ENCODE measurements at regions not wholly inside any gene's neighbourhood (a gene's known extent, or its start where the extent isn't known, plus 50 kb on each side); places are given as distances from the start of the nearest gene placed in this dataset.

DNA sequence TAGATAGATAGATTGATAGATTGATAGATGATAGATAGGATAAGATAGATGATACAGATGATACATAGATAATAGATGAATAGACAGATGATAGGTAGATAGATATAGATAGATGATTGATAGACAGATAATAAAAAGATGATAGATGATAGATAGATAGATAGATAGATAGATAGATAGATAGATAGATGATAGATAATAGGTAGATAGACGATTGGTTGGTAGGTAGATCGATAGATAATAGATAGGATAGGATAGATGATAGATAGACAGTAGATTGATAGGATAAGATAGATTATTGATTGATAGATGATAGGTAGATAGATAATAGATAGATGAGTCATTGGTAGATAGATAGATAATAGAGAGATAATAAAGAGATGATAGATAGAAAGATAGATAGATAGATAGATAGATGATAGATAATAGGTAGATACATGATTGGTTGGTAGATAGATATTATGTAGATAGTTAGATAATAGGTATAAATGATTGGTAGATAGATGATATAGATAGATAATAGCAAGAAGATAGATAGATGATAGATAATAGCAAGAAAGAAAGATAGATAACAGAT, 109.4 kb upstream of the C16orf82 start:
- H3K27me3 ChIP-seq (replicated peaks; ENCODE audit: insufficient read depth, low read depth, low read length, poor library complexity): peaks cover 4% of the 10 kb centered on the region
- POLR2A ChIA-PET (ENCODE audit: low non-redundant PET): no interaction called here
- no peak for DNase-seq (ENCODE audit: low spot score)
- no TSS peak for BruUV-seq (replicated peaks)
- intact Hi-C loops (cut with micrococcal nuclease; ENCODE audit: unreplicated experiment): no loop called here
- H3K4me1 ChIP-seq (ENCODE audit: insufficient read depth, low read length, poor library complexity, severe bottlenecking): no peaks in the 10 kb centered on the region
- CTCF ChIA-PET: no interaction called here
- TF ChIP-seq, protein P1, sequence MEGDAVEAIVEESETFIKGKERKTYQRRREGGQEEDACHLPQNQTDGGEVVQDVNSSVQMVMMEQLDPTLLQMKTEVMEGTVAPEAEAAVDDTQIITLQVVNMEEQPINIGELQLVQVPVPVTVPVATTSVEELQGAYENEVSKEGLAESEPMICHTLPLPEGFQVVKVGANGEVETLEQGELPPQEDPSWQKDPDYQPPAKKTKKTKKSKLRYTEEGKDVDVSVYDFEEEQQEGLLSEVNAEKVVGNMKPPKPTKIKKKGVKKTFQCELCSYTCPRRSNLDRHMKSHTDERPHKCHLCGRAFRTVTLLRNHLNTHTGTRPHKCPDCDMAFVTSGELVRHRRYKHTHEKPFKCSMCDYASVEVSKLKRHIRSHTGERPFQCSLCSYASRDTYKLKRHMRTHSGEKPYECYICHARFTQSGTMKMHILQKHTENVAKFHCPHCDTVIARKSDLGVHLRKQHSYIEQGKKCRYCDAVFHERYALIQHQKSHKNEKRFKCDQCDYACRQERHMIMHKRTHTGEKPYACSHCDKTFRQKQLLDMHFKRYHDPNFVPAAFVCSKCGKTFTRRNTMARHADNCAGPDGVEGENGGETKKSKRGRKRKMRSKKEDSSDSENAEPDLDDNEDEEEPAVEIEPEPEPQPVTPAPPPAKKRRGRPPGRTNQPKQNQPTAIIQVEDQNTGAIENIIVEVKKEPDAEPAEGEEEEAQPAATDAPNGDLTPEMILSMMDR (conservative IDR thresholded peaks at IDR 0.05; ENCODE audit: low read depth, low read length): no peak
- TF ChIP-seq EZH2 (IDR thresholded peaks at IDR 0.05; ENCODE audit: borderline replicate concordance, low read depth, low read length, poor library complexity, severe bottlenecking): no peak
- no peak overlapping the region for H3K27ac ChIP-seq (ENCODE audit: low read depth, low read length, poor library complexity, severe bottlenecking)
- no peaks in the 10 kb centered on the region for H3K9me3 ChIP-seq (ENCODE audit: low read depth, low read length, poor library complexity, severe bottlenecking)
- no peaks in the 10 kb centered on the region for H3K36me3 ChIP-seq (ENCODE audit: insufficient read depth, low read length, poor library complexity, severe bottlenecking)
- no peak overlapping the region for H3K4me3 ChIP-seq (ENCODE audit: low read depth, low read length, poor library complexity, severe bottlenecking)

DNA sequence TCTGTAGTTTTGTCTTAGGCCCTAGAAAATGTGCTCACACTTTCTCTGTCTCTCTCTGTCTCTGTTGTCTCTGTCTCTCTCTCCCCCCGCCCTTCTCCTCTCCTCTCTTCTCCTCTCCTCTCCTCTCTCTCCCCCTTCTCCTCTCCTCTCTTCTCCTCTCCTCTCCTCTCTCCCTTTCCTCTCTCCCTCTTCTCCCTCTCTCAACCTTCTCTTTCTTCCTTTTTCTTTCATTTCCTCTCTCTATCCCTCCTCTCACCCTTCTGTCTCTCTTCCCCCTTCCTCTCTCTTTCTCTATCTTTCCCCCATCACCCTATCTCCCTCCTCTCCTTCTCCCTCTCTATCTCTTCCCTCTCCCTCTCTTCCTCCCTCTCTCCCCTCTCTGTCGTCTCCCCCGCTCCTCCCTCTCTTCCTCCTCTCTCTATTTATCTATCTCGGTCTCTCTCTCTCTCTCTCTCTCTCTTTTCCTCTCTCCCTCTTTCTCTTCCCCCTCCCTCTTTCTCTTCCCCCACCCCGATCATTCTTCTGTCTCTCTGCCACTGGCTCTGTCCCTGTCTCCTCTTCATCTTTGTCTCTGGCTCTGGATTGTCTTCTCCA, 107.2 kb upstream of the C16orf82 start:
- peaks cover 7% of the 10 kb centered on the region for H3K27me3 ChIP-seq (replicated peaks; ENCODE audit: insufficient read depth, low read depth, low read length, poor library complexity)
- no peaks in the 10 kb centered on the region for H3K9me3 ChIP-seq (ENCODE audit: low read depth, low read length, poor library complexity, severe bottlenecking)
- no peaks in the 10 kb centered on the region for H3K4me1 ChIP-seq (ENCODE audit: insufficient read depth, low read length, poor library complexity, severe bottlenecking)
- POLR2A ChIA-PET (ENCODE audit: low non-redundant PET): no interaction called here
- CTCF ChIA-PET: no interaction called here
- intact Hi-C loops (cut with micrococcal nuclease; ENCODE audit: unreplicated experiment): no loop called here
- no peaks in the 10 kb centered on the region for H3K36me3 ChIP-seq (ENCODE audit: insufficient read depth, low read length, poor library complexity, severe bottlenecking)
- TF ChIP-seq, protein P1 (conservative IDR thresholded peaks at IDR 0.05; ENCODE audit: low read depth, low read length): no peak
- TF ChIP-seq EZH2 (IDR thresholded peaks at IDR 0.05; ENCODE audit: borderline replicate concordance, low read depth, low read length, poor library complexity, severe bottlenecking): no peak
- BruUV-seq (replicated peaks): no TSS peak
- H3K4me3 ChIP-seq (ENCODE audit: low read depth, low read length, poor library complexity, severe bottlenecking): no peak overlapping the region
- no peak for DNase-seq (ENCODE audit: low spot score)
- H3K27ac ChIP-seq (ENCODE audit: low read depth, low read length, poor library complexity, severe bottlenecking): no peak overlapping the region

DNA sequence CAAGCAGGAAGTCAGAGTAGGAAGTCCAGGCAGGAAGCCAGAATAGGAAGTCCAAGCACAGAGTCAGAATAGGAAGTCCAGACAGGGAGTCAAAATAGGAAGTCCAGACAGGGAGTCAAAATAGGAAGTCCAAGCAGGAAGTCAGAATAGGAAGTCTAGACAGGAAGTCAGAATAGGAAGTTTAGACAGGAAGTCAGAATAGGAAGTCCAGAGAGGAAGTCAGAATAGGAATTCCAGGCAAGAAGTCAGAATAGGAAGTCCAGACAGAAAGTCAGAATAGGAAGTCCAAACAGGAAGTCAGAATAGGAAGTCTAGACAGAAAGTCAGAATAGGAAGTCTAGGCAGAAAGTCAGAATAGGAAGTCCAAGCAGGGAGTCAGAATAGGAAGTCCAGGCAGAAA, 105.3 kb upstream of the C16orf82 start:
- POLR2A ChIA-PET (ENCODE audit: low non-redundant PET): no interaction called here
- H3K9me3 ChIP-seq (ENCODE audit: low read depth, low read length, poor library complexity, severe bottlenecking): no peaks in the 10 kb centered on the region
- TF ChIP-seq EZH2 (IDR thresholded peaks at IDR 0.05; ENCODE audit: borderline replicate concordance, low read depth, low read length, poor library complexity, severe bottlenecking): no peak
- TF ChIP-seq, protein P1 (conservative IDR thresholded peaks at IDR 0.05; ENCODE audit: low read depth, low read length): no peak
- no peaks in the 10 kb centered on the region for H3K4me1 ChIP-seq (ENCODE audit: insufficient read depth, low read length, poor library complexity, severe bottlenecking)
- intact Hi-C loops (cut with micrococcal nuclease; ENCODE audit: unreplicated experiment): no loop called here
- no TSS peak for BruUV-seq (replicated peaks)
- H3K4me3 ChIP-seq (ENCODE audit: low read depth, low read length, poor library complexity, severe bottlenecking): no peak overlapping the region
- DNase-seq (ENCODE audit: low spot score): no peak
- H3K27ac ChIP-seq (ENCODE audit: low read depth, low read length, poor library complexity, severe bottlenecking): no peak overlapping the region
- no peaks in the 10 kb centered on the region for H3K36me3 ChIP-seq (ENCODE audit: insufficient read depth, low read length, poor library complexity, severe bottlenecking)
- peaks cover 7% of the 10 kb centered on the region for H3K27me3 ChIP-seq (replicated peaks; ENCODE audit: insufficient read depth, low read depth, low read length, poor library complexity)
- CTCF ChIA-PET: no interaction called here
